Suppressor macrophage treated with lipopolysaccharide for 1 hour (primary cell): ENCODE measurements at regions not wholly inside any gene's neighbourhood (a gene's known extent, or its start where the extent isn't known, plus 50 kb on each side); places are given as distances from the start of the nearest gene placed in this dataset.
"Not testable (repeated sequence)": the region's sequence is repeated elsewhere in the genome, so short reads cannot be mapped to it uniquely, and the experiment has no call there.

Source experiments
- DNase-seq, 3 donors: peaks; one replicate each; pipeline ENCODE4 v3.0.0-alpha.2; 2020 to 2022

GRCh38 chr2:212912445-212913103 is 238.8 kb downstream of the IKZF2 start:
- DNase-seq = peak in 2 of 3 donors; percentile 8 to 18

DNA sequence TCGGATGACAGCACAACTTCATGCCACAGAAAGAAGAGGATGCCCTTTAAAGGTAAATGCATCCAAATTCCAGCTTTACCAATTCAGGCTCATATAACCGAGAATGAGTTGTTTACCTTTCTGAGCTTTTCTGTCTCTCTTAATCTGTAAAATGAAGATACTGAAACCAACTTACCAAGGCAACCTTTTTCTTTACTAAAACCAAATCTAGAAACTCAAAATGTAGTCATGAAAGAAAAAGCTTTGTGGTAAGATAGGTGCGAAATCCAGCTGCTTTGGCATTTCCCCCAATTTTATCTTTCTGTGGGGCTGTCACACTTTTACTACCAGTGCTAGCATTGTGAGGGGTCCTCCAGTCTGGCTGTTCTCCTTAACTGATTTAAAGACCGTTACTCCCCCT is 240.4 kb downstream of the IKZF2 start:
- DNase-seq = no peak

DNA sequence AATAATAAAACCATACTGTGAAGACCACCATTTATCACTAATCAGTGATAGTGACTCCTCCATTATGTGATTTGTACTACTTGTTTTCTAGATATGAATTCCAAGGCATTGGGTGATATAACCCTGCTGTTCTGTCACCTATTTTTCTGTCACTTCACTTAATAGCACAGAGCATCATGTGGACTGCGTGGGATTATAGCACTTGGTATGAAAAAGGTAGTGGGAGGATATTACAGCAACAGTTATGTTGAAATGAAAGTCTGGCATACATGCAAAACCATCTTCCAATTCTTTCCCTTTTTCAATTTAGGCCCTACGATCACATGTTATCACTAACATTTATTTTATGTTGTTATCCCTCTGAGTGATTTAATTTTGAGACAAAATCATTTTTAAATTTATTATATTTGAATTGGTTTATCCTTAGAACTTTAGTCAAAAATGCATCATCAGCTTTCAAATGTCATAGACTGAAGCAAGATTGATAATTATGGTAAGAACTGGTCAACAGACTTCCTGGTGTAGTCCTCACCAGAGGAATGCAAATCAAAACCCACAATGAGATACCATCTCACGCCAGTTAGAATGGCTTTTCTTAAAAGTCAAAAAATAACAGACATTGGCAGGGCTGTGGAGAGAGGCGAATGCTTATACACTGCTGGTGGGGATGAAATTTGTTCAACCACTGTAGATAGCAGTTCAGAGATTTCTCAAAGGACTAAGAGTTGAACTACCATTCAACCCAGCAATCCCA is 242.6 kb downstream of the IKZF2 start:
- peak; percentile 42 to 56 (median 50) for DNase-seq

GRCh38 chr2:212908031-212908430 is 243.4 kb downstream of the IKZF2 start:
- no peak for DNase-seq

DNA sequence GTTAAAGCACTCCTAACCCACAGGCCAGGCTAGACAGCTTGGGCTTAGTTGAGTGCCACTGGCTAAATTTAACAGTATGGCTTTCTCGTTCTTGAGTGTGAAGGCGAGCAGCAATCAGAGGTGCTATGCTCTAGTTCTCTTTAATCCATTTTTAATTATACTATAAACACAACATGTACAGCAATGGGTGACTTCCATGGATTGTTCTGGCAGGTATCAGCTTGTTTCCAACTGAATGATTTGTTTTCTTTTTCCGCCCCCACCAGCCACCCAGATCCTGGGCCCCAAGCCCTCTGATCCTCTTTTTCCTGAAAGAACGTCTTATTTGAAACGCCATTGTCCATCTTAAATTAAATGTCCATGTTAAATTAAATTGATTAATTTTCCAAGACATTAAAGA is 244.8 kb downstream of the IKZF2 start:
- no peak for DNase-seq

- no peak for DNase-seq
Measured at GRCh38 chr2:212905640-212906201, 245.7 kb downstream of the IKZF2 start.

DNA sequence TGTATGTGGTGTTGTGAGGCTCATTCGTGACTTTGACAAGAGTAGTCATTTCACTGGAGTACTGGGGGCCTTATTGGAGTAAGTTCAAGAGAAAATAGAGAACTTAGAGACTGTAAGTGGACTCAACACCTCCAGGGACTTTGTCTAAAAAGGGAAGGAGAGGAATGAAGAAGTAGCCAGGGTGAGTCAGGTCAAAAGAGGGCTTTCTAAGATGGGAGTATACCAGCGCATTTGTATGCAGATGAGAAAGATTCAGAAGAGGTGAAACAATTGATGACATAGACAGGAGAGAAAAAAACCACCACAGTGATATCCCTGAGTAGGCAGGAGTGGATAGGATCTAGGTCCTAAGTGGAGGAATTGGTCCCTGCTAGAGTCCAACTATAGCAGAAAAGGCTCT is 246.8 kb downstream of the IKZF2 start:
- DNase-seq = peak; percentile 33 to 40 (median 34)

GRCh38 chr2:212903413-212903812 is 248.0 kb downstream of the IKZF2 start:
- DNase-seq = no peak

- no peak for DNase-seq
Measured at GRCh38 chr2:212902421-212902820, 249.0 kb downstream of the IKZF2 start.

DNA sequence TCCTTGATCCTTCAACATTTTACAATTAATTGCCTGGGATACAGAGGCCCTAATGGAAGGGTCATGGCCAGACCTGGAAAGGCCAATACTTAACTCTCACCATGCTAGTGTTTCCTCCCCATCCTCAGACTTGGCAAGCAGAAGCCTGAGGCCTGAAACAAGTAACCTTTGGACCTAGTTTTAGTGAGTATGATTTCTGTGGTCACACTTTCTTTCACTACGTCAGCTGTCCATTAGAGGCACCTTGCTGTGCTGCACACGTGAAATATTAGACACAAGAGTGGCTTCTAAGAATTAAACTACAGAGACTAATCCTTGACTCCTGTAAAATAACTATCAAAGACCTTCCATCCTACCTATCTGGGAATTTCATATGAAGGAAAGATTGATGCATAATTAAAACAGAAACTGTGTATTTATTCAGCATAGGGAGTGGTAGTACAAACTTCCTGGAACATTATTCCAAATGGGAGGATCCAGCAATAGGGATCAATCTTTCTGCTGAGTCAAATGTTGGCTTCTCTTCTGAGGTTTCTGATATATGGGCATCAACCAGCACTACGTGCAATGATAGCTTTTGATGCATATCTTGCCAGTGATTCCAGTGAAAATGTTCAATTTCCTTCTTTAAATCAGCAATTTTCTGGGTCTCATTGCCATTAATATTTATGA is 249.7 kb downstream of the IKZF2 start:
- no peak for DNase-seq

DNA sequence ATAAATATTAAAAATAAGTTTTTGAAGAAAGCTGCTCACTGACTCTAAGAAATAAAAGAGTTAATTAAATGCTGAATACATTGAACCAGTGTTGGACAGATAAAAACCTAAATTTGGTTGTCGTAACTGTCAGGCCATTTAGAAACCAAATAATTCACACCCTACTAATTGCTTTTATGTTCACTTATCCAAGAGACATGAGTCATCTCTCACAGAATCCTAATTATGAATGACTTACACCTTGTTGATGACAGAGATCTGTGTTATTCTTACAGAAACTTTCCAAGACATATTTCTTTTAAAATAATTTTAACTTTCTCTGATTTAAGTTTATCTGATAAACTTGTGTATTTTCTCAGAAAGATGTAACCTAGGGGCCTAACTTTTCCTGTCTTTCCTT is 250.7 kb downstream of the IKZF2 start:
- DNase-seq = no peak

- DNase-seq = no peak
Measured at GRCh38 chr2:212898011-212898410, 253.4 kb downstream of the IKZF2 start.

GRCh38 chr2:212897296-212897695 is 254.1 kb downstream of the IKZF2 start:
- DNase-seq = no peak

DNA sequence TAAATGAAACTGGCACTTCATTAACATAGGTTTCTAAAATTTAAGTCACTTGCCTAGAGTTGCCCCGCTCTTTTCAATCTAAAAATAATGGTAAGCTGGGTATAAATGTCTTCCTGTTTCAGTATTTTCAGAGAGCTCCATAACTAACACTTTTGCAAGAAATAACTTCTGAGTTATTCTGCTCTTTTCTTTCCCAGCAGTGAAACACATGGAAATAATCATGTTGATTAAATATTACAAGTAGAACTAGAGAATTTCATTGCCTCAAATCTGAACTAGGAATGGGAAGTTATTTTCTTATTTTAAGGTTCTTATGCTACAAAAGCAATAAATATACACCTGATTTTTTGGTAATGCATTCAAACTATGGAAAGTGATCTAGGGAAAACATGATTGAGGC is 257.4 kb downstream of the IKZF2 start:
- DNase-seq = no peak

DNA sequence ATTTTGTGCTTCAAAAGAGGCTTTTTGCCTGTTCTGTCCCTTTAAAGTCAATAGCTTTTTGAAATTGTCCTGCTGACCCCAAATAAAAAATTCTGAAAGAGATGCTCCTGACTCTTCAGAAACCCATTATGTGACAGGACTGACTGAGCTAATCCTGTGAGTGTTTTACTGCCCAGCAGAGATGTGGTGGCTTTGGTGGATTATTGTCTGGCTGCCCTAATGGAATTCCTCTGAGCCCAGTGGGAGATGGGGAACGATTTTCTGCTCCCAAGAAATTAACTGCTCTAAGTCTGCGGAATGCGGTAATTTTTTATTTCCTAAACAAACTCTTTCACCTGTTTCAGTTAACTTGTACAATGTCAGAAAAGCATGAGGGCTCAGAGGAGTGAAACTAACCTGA is 258.2 kb downstream of the IKZF2 start:
- DNase-seq = no peak

- no peak for DNase-seq
Measured at GRCh38 chr2:212892193-212892592, 259.2 kb downstream of the IKZF2 start.

DNA sequence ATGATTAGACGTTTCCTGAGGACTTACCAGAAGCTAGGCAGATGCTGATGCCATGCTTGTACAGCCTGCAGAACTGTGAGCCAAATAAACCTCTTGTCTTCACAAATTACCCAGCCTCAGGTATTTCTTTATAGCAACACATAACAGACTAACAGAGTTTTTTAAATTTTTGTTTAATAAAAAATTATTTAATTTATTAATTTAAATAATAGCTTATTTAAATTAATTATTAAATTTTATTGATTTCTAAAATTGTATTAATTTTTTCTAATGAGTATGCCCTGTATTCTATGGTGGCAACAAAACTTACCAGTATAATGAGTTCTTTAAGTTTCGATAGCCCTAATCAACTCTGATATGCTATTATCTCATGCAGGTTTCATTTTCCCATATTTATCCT is 259.8 kb downstream of the IKZF2 start:
- no peak for DNase-seq

DNA sequence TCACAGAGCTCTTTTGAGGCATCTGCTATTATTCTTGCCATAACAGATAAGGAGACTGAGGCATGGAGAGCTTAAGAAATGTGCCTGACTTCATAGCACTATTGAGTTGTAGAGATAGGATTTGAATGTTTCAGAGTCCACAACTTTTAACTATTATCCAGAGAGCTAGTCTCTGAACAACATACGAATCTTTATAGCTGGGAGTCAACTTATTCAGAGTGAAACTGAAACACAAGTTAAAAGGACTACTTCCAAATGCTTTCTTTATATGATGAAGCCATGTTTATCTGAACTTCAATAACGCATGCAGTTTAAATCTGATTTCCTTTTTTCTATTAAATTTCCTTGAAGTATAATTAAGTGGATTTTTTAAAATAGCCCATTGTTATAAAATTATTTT is 268.8 kb downstream of the IKZF2 start:
- no peak for DNase-seq

- not testable (repeated sequence) for DNase-seq
Measured at GRCh38 chr2:212876556-212876955, 274.9 kb downstream of the IKZF2 start.

DNA sequence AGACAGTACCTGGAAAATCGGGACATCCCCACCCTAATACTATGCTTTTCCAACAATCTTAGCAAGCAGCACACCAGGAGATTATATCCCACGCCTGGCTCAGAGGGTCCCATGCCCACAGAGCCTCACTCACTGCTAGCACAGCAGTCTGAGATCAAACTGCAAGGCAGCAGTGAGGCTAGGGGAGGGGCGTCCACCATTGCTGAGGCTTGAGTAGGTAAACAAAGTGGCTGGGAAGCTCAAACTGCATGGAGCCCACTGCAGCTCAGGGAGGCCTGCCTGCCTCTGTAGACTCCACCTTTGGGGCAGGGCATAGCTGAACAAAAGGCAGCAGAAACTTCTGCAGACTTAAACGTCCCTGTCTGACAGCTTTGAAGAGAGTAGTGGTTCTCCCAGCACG is 275.5 kb downstream of the IKZF2 start:
- not testable (repeated sequence) for DNase-seq

- DNase-seq = no peak
Measured at GRCh38 chr2:212873256-212873655, 278.2 kb downstream of the IKZF2 start.

DNA sequence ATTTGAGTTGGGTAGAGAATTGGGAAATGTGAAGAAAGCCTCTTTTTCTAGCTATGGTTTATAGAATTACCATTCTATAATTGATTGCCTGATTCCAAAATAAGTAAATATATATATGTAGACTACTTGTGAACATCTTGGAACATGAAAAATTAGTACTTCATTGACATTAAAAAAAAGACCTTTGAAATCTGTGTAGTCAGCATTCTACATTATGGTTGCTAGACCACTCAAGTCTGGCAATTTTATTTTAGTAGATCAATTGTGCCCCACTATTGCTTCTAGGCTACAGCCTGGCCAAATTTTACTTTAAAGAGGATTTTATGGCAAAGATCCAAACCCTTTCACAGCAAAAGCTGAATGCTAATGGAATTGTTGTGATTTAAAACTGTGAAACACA is 279.8 kb downstream of the IKZF2 start:
- DNase-seq = no peak

GRCh38 chr2:212864186-212864585 is 287.2 kb downstream of the IKZF2 start:
- DNase-seq = no peak

DNA sequence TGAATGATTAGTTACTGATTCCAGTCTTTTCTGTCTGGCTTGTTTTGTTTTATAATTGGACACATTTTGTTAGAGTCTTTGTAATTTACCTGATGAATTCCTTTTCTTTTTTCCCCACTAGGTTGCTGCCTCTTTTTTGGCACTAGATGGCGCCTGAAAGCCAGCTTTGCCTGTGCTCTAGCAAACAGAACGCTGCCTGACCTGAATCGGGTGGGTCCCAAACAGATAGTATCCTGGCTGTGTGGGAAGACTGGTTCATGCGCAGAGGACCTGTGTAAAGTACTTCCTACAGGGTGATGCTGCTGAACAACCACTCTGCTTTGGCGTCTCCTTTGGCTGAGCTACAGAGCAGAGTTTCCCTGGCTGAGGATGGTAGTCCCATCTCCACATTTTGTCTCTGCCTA is 288.2 kb downstream of the IKZF2 start:
- DNase-seq = peak; percentile 43 to 50 (median 46)
